Mucosa of rectum (tissue), 2 donors: ENCODE measurements at regions not wholly inside any gene's neighbourhood (a gene's known extent, or its start where the extent isn't known, plus 50 kb on each side); places are given as distances from the start of the nearest gene placed in this dataset.

Experiments
- H3K27ac ChIP-seq, 2 donors: one replicate each; pipeline ENCODE4 v1.7.0; 2013; ENCODE audit warnings: inconsistent platforms in 2 of 2, low read depth in 2 of 2, low read length in 2 of 2
- H3K27me3 ChIP-seq, 2 donors: one replicate each; pipeline ENCODE4 v1.7.0; 2013; ENCODE audit warnings: low read length in 2 of 2; ENCODE audit not compliant: control insufficient read depth in 2 of 2, insufficient read depth in 2 of 2
- H3K36me3 ChIP-seq, 2 donors: one replicate each; pipeline ENCODE4 v1.7.0; 2013; ENCODE audit warnings: low read length in 2 of 2; ENCODE audit not compliant: control insufficient read depth in 2 of 2, insufficient read depth in 2 of 2
- H3K4me1 ChIP-seq, 2 donors: one replicate each; pipeline ENCODE4 v1.7.0; 2013; ENCODE audit warnings: low read length in 2 of 2, mild to moderate bottlenecking in 1 of 2; ENCODE audit not compliant: control insufficient read depth in 2 of 2, insufficient read depth in 2 of 2
- H3K4me3 ChIP-seq, 2 donors: one replicate each; pipeline ENCODE4 v1.7.0; 2013; ENCODE audit warnings: low read length in 2 of 2
- H3K9ac ChIP-seq, 2 donors: one replicate each; pipeline ENCODE4 v1.7.0; 2013; ENCODE audit warnings: low read length in 2 of 2, low read depth in 1 of 2, mild to moderate bottlenecking in 1 of 2
- H3K9me3 ChIP-seq, 2 donors: one replicate each; pipeline ENCODE4 v1.7.0; 2013; ENCODE audit warnings: low read length in 2 of 2; ENCODE audit not compliant: control insufficient read depth in 2 of 2
- donor health status: healthy.
- donor health status: Normal muscosa, but diverticular disease.

GRCh38 chr6:126905917-126906316, 212.6 kb upstream of the RSPO3 start:
- Histone ChIP-seq H3K9ac (no peak overlapping the region), H3K4me3 (no peak overlapping the region), H3K4me1 (no peaks in the 10 kb centered on the region), H3K9me3 (no peaks in the 10 kb centered on the region), H3K27me3 (no peaks in the 10 kb centered on the region), H3K36me3 (no peaks in the 10 kb centered on the region), H3K27ac (no peak overlapping the region)

GRCh38 chr6:126907312-126907711, 211.2 kb upstream of the RSPO3 start:
- H3K9ac ChIP-seq = no peak overlapping the region
- no peaks in the 10 kb centered on the region for H3K27me3 ChIP-seq
- no peaks in the 10 kb centered on the region for H3K4me1 ChIP-seq
- H3K9me3 ChIP-seq = no peaks in the 10 kb centered on the region
- no peak overlapping the region for H3K27ac ChIP-seq
- H3K36me3 ChIP-seq = no peaks in the 10 kb centered on the region
- H3K4me3 ChIP-seq = no peak overlapping the region

GRCh38 chr6:126907996-126908395, 210.5 kb upstream of the RSPO3 start:
- Histone ChIP-seq H3K9me3 (no peaks in the 10 kb centered on the region), H3K9ac (no peak overlapping the region), H3K27me3 (no peaks in the 10 kb centered on the region), H3K27ac (no peak overlapping the region), H3K4me3 (no peak overlapping the region), H3K4me1 (no peaks in the 10 kb centered on the region), H3K36me3 (no peaks in the 10 kb centered on the region)

GRCh38 chr6:126909493-126909892, 209.0 kb upstream of the RSPO3 start:
- H3K36me3 ChIP-seq = no peaks in the 10 kb centered on the region
- H3K4me3 ChIP-seq = no peak overlapping the region

GRCh38 chr6:126913651-126914050, 204.8 kb upstream of the RSPO3 start:
- no peaks in the 10 kb centered on the region for H3K27me3 ChIP-seq
- no peak overlapping the region for H3K4me3 ChIP-seq
- no peak overlapping the region for H3K9ac ChIP-seq
- H3K4me1 ChIP-seq = no peaks in the 10 kb centered on the region
- no peaks in the 10 kb centered on the region for H3K36me3 ChIP-seq
- H3K9me3 ChIP-seq = no peaks in the 10 kb centered on the region
- H3K27ac ChIP-seq = no peak overlapping the region

More at GRCh38 chr6:126909493-126909892, 209.0 kb upstream of the RSPO3 start:
- no peak overlapping the region for H3K27ac ChIP-seq
- H3K9me3 ChIP-seq = no peaks in the 10 kb centered on the region
- no peak overlapping the region for H3K9ac ChIP-seq
- H3K27me3 ChIP-seq = no peaks in the 10 kb centered on the region
- H3K4me1 ChIP-seq = no peaks in the 10 kb centered on the region

- Histone ChIP-seq H3K36me3 (no peaks in the 10 kb centered on the region), H3K4me3 (no peak overlapping the region), H3K9me3 (no peaks in the 10 kb centered on the region), H3K27ac (no peak overlapping the region), H3K27me3 (no peaks in the 10 kb centered on the region), H3K4me1 (no peaks in the 10 kb centered on the region), H3K9ac (no peak overlapping the region)
Observed at GRCh38 chr6:126914172-126914571, 204.3 kb upstream of the RSPO3 start.

GRCh38 chr6:126914801-126915200, 203.7 kb upstream of the RSPO3 start:
- H3K9me3 ChIP-seq = no peaks in the 10 kb centered on the region
- no peak overlapping the region for H3K4me3 ChIP-seq
- H3K27me3 ChIP-seq = no peaks in the 10 kb centered on the region
- H3K4me1 ChIP-seq = no peaks in the 10 kb centered on the region
- no peak overlapping the region for H3K9ac ChIP-seq
- H3K36me3 ChIP-seq = no peaks in the 10 kb centered on the region
- no peak overlapping the region for H3K27ac ChIP-seq

- H3K9me3 ChIP-seq = no peaks in the 10 kb centered on the region
- no peaks in the 10 kb centered on the region for H3K27me3 ChIP-seq
- H3K4me3 ChIP-seq = no peak overlapping the region
- H3K36me3 ChIP-seq = no peaks in the 10 kb centered on the region
- no peak overlapping the region for H3K27ac ChIP-seq
- no peaks in the 10 kb centered on the region for H3K4me1 ChIP-seq
- no peak overlapping the region for H3K9ac ChIP-seq
Observed at GRCh38 chr6:126919947-126920346, 198.5 kb upstream of the RSPO3 start.

GRCh38 chr6:126923807-126924206, 194.7 kb upstream of the RSPO3 start:
- H3K9ac ChIP-seq = no peak overlapping the region
- H3K9me3 ChIP-seq = no peaks in the 10 kb centered on the region
- no peaks in the 10 kb centered on the region for H3K27me3 ChIP-seq
- no peaks in the 10 kb centered on the region for H3K36me3 ChIP-seq
- H3K4me1 ChIP-seq = no peaks in the 10 kb centered on the region
- no peak overlapping the region for H3K27ac ChIP-seq
- H3K4me3 ChIP-seq = no peak overlapping the region

GRCh38 chr6:126926926-126927325, 191.5 kb upstream of the RSPO3 start:
- Histone ChIP-seq H3K4me1 (no peaks in the 10 kb centered on the region), H3K27ac (no peak overlapping the region), H3K9ac (no peak overlapping the region), H3K27me3 (peaks cover 0 to 4% of the 10 kb centered on the region in 2 donors), H3K36me3 (no peaks in the 10 kb centered on the region), H3K4me3 (no peak overlapping the region), H3K9me3 (no peaks in the 10 kb centered on the region)

GRCh38 chr6:126927841-126928240, 190.6 kb upstream of the RSPO3 start:
- H3K9ac ChIP-seq = no peak overlapping the region
- no peak overlapping the region for H3K27ac ChIP-seq
- H3K4me3 ChIP-seq = no peak overlapping the region
- peaks cover 0 to 4% of the 10 kb centered on the region in 2 donors for H3K27me3 ChIP-seq
- no peaks in the 10 kb centered on the region for H3K9me3 ChIP-seq
- H3K36me3 ChIP-seq = no peaks in the 10 kb centered on the region
- no peaks in the 10 kb centered on the region for H3K4me1 ChIP-seq
